ENCODE measurements at regions not wholly inside any gene's neighbourhood (a gene's known extent, or its start where the extent isn't known, plus 50 kb on each side); places are given as distances from the start of the nearest gene placed in this dataset.

GRCh38 chr6:115573861-115574260, 486.8 kb downstream of the FRK start:
- Histone ChIP-seq H4K20me1 (replicated peaks; ENCODE audit: insufficient read depth) (no peaks in the 10 kb centered on the region), H3K27me3 (ENCODE audit: insufficient read depth) (no peaks in the 10 kb centered on the region), H3K9me2 (ENCODE audit: insufficient read depth) (no peaks in the 10 kb centered on the region), H3K4me2 (no peak overlapping the region), H3K27ac (ENCODE audit: low read depth) (no peak overlapping the region), H3F3A (replicated peaks; ENCODE audit: low read depth) (no peaks in the 10 kb centered on the region), H3K79me2 (replicated peaks; ENCODE audit: insufficient read depth) (no peaks in the 10 kb centered on the region), H3K4me1 (ENCODE audit: insufficient read depth) (no peaks in the 10 kb centered on the region), H3K4me3 (no peak overlapping the region), H3K36me3 (ENCODE audit: insufficient read depth) (no peaks in the 10 kb centered on the region), H2AFZ (no peak overlapping the region)
- Mint-ChIP-seq H3K4me1 (no peaks in the 10 kb centered on the region), H3K27ac (no peak overlapping the region), H3K9me3 (no peaks in the 10 kb centered on the region), H3K4me3 (no peak overlapping the region), H3K27me3 (ENCODE audit: insufficient read depth, low read depth, poor library complexity) (no peaks in the 10 kb centered on the region), H3K36me3 (ENCODE audit: low read depth) (no peaks in the 10 kb centered on the region)
- ATAC-seq: no peak
- DNase-seq (ENCODE audit: low spot score): no peak
- TF ChIP-seq CREB1 (CRISPR knock-in tag; IDR thresholded peaks at IDR 0.05; ENCODE audit: low read depth) (no peak), JUNB (IDR thresholded peaks at IDR 0.05; ENCODE audit: unreplicated experiment) (no peak), STAT1 (IDR thresholded peaks at IDR 0.05; ENCODE audit: unreplicated experiment) (no peak), EZH2 (IDR thresholded peaks at IDR 0.05; ENCODE audit: low read depth, unreplicated experiment) (no peak), EZH2phosphoT487 (IDR thresholded peaks at IDR 0.05; ENCODE audit: unreplicated experiment) (no peak), POLR2AphosphoS5 (IDR thresholded peaks at IDR 0.05; ENCODE audit: low read depth) (no peak), NANOG (IDR thresholded peaks at IDR 0.05; ENCODE audit: borderline replicate concordance) (no peak), ETS1 (IDR thresholded peaks at IDR 0.05) (no peak), ZNF114 (CRISPR knock-in tag; IDR thresholded peaks at IDR 0.05) (no peak), ZNF331 (CRISPR knock-in tag; IDR thresholded peaks at IDR 0.05; ENCODE audit: low read depth) (no peak)
- TF ChIP-seq, protein P1, sequence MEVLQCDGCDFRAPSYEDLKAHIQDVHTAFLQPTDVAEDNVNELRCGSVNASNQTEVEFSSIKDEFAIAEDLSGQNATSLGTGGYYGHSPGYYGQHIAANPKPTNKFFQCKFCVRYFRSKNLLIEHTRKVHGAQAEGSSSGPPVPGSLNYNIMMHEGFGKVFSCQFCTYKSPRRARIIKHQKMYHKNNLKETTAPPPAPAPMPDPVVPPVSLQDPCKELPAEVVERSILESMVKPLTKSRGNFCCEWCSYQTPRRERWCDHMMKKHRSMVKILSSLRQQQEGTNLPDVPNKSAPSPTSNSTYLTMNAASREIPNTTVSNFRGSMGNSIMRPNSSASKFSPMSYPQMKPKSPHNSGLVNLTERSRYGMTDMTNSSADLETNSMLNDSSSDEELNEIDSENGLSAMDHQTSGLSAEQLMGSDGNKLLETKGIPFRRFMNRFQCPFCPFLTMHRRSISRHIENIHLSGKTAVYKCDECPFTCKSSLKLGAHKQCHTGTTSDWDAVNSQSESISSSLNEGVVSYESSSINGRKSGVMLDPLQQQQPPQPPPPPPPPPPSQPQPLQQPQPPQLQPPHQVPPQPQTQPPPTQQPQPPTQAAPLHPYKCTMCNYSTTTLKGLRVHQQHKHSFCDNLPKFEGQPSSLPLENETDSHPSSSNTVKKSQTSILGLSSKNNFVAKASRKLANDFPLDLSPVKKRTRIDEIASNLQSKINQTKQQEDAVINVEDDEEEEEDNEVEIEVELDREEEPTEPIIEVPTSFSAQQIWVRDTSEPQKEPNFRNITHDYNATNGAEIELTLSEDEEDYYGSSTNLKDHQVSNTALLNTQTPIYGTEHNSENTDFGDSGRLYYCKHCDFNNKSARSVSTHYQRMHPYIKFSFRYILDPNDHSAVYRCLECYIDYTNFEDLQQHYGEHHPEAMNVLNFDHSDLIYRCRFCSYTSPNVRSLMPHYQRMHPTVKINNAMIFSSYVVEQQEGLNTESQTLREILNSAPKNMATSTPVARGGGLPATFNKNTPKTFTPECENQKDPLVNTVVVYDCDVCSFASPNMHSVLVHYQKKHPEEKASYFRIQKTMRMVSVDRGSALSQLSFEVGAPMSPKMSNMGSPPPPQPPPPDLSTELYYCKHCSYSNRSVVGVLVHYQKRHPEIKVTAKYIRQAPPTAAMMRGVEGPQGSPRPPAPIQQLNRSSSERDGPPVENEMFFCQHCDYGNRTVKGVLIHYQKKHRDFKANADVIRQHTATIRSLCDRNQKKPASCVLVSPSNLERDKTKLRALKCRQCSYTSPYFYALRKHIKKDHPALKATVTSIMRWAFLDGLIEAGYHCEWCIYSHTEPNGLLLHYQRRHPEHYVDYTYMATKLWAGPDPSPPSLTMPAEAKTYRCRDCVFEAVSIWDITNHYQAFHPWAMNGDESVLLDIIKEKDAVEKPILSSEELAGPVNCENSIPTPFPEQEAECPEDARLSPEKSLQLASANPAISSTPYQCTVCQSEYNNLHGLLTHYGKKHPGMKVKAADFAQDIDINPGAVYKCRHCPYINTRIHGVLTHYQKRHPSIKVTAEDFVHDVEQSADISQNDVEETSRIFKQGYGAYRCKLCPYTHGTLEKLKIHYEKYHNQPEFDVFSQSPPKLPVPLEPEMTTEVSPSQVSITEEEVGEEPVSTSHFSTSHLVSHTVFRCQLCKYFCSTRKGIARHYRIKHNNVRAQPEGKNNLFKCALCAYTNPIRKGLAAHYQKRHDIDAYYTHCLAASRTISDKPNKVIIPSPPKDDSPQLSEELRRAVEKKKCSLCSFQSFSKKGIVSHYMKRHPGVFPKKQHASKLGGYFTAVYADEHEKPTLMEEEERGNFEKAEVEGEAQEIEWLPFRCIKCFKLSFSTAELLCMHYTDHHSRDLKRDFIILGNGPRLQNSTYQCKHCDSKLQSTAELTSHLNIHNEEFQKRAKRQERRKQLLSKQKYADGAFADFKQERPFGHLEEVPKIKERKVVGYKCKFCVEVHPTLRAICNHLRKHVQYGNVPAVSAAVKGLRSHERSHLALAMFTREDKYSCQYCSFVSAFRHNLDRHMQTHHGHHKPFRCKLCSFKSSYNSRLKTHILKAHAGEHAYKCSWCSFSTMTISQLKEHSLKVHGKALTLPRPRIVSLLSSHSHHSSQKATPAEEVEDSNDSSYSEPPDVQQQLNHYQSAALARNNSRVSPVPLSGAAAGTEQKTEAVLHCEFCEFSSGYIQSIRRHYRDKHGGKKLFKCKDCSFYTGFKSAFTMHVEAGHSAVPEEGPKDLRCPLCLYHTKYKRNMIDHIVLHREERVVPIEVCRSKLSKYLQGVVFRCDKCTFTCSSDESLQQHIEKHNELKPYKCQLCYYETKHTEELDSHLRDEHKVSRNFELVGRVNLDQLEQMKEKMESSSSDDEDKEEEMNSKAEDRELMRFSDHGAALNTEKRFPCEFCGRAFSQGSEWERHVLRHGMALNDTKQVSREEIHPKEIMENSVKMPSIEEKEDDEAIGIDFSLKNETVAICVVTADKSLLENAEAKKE (CRISPR knock-in tag; IDR thresholded peaks at IDR 0.05): no peak
- TF ChIP-seq, protein P2, sequence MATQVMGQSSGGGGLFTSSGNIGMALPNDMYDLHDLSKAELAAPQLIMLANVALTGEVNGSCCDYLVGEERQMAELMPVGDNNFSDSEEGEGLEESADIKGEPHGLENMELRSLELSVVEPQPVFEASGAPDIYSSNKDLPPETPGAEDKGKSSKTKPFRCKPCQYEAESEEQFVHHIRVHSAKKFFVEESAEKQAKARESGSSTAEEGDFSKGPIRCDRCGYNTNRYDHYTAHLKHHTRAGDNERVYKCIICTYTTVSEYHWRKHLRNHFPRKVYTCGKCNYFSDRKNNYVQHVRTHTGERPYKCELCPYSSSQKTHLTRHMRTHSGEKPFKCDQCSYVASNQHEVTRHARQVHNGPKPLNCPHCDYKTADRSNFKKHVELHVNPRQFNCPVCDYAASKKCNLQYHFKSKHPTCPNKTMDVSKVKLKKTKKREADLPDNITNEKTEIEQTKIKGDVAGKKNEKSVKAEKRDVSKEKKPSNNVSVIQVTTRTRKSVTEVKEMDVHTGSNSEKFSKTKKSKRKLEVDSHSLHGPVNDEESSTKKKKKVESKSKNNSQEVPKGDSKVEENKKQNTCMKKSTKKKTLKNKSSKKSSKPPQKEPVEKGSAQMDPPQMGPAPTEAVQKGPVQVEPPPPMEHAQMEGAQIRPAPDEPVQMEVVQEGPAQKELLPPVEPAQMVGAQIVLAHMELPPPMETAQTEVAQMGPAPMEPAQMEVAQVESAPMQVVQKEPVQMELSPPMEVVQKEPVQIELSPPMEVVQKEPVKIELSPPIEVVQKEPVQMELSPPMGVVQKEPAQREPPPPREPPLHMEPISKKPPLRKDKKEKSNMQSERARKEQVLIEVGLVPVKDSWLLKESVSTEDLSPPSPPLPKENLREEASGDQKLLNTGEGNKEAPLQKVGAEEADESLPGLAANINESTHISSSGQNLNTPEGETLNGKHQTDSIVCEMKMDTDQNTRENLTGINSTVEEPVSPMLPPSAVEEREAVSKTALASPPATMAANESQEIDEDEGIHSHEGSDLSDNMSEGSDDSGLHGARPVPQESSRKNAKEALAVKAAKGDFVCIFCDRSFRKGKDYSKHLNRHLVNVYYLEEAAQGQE (IDR thresholded peaks at IDR 0.05; ENCODE audit: unreplicated experiment): no peak
- TF ChIP-seq, protein P3, sequence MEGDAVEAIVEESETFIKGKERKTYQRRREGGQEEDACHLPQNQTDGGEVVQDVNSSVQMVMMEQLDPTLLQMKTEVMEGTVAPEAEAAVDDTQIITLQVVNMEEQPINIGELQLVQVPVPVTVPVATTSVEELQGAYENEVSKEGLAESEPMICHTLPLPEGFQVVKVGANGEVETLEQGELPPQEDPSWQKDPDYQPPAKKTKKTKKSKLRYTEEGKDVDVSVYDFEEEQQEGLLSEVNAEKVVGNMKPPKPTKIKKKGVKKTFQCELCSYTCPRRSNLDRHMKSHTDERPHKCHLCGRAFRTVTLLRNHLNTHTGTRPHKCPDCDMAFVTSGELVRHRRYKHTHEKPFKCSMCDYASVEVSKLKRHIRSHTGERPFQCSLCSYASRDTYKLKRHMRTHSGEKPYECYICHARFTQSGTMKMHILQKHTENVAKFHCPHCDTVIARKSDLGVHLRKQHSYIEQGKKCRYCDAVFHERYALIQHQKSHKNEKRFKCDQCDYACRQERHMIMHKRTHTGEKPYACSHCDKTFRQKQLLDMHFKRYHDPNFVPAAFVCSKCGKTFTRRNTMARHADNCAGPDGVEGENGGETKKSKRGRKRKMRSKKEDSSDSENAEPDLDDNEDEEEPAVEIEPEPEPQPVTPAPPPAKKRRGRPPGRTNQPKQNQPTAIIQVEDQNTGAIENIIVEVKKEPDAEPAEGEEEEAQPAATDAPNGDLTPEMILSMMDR (conservative IDR thresholded peaks at IDR 0.05; ENCODE audit: low read depth in 2 of 2): no peak

Measured in GM23338 (cell line).